GM21737 (cell line): ENCODE measurements at regions not wholly inside any gene's neighbourhood (a gene's known extent, or its start where the extent isn't known, plus 50 kb on each side); places are given as distances from the start of the nearest gene placed in this dataset.

Experiments
- ATAC-seq: cut with Tn5 transposase; IDR thresholded peaks from one replicate; pipeline ENCODE4 v1.9.1; 2021; ENCODE audit warnings: mild to moderate bottlenecking, moderate library complexity; ENCODE audit not compliant: unreplicated experiment

DNA sequence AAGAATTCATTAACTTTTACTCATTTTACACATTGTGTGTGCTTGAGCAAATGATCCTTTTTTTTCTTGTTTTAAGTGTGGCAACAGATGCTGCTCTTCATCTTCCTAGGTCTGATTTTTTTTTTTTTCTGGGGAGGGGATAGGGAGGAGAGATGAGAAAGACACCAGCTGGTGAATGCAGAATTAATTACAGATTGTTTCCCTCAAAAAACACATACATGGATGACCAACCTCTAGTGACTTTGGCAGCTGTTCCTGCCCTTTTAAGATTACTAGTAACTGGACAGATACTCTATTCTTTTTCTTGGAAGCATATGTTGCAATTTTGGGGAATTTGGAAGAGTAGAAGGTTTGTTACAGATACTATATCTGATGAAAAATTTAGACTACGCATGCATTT lies 103.6 kb upstream of the MYO16 start:
- no peak for ATAC-seq

DNA sequence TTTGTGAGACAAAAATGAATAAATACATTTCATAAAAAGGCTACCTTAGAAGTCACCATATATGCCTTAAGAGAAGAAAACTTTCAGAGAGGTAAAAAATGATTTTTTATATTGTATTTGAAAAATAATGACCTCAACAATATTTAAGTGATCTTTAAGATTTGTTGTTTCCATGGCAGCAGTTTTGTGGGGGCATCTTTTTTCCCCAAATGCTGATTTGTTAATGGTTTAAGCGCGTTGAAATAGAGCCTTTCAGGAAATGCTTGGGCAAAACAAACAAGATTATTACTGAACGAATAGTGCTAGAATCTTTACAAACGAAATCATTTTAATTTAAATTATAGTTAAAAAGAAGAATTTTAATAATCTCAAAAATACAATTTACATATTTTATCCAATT lies 103.1 kb upstream of the MYO16 start:
- ATAC-seq: no peak

DNA sequence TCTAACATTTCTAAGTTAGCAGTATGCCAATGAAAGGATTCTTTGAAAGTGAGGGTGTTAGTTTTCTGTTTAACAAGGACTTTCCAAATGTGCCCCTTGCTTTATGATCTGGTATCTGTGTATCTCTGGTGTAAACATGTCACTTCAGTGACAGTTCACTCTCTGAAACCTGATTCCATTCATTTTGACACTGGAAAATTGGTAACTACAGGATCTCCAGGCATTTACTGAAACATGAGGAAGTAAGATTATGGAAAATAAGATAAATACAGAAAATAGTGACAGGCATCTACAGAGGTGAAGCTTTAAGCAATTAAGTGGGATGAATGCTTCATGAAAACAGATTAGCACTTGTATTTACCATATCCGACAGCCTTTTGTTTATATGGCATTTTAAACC lies 101.6 kb upstream of the MYO16 start:
- no peak for ATAC-seq

DNA sequence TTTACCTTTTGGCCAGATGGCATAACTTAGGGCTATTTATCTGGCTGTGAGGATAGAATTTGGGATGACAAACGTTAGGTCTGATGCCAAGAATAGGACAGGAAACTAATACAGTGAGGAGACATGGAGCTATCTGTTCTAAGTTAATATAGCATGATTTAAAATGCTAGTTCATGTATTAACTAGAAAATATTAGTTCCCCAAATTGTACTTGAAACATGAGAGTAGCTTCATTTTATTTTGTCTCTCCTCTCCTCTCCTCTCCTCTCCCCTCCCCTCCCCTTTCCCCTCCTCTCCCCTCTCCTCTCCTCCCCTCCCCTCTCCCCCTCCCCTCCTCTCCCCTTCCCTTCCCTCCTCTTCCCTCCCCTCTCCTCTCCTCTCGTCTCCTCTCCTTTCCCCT lies 101.1 kb upstream of the MYO16 start:
- ATAC-seq: no peak

DNA sequence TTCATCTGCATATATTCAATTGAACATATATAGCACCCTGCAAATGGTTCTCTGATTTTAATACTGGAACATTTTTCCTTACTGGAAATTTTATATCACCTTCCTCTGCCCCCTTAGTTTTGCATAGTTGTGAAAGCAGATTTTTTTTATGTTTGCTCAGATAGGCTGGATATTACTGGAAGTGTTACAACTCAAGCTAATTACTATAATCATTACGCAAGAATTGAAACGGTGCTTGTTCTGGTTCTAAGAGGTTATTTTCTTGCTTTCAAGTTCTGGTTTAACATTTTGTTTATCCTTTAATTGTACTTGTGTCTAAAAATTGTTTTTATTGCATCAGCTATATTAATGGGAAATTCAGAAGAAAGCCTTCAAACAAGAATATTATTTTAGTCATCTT lies 95.6 kb upstream of the MYO16 start:
- no peak for ATAC-seq

DNA sequence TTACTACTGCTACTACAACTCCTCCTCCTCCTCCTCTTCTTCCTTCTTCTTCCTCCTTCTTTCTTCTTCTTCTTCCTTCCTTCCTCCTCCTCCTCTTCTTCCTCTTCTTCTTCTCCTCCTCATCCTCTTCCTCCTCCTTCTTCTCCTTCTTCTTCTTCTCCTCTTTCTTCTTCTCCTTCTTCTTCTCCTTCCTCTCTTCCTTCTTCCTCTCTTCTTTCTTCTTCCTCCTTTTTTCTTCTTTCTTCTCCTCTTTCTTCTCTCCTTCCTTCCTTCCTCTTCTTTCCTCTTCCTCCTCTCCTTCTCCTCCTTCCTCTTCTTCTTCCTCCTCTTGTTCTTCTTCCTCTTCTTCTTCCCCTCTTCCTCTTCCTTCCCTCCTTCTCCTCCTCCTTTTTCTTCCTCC lies 94.7 kb upstream of the MYO16 start:
- no peak for ATAC-seq

DNA sequence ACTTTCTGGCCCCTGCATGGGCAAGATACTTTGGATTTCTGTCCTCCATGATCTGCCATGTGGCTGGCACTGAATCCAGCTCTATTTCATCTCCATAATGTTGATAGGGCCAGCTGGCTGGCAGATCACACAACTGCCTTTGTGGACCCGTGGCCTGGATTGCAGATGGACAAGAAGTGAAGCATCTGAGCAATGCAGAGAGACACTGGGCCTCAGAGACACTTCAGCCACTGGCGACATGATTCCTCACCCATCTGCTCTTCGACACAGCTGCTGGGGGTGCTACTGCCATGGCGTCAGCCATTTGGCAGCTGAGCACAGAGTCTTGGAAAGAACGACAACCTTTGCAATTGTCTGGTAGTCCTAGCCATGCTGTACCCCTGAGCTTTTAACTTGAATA lies 79.5 kb upstream of the MYO16 start:
- ATAC-seq: no peak

DNA sequence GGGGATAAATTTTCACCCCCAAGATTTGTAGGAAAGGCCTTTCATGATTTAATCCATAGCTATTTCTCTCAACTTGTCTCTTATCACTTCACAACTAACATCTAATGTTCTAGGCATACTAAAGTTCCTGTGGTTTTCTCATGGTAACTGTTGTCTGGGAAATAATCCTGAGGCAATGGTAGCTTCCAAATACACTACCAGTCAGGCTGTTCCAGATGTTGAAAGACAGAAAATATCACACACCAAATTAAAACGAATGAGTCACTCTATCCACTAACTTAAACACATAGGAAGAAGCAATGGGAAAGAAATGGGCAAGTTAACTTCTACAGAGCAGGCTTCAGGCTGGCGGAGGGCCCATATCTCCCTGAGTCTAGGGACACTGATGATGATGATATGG lies 77.7 kb upstream of the MYO16 start:
- ATAC-seq: no peak

DNA sequence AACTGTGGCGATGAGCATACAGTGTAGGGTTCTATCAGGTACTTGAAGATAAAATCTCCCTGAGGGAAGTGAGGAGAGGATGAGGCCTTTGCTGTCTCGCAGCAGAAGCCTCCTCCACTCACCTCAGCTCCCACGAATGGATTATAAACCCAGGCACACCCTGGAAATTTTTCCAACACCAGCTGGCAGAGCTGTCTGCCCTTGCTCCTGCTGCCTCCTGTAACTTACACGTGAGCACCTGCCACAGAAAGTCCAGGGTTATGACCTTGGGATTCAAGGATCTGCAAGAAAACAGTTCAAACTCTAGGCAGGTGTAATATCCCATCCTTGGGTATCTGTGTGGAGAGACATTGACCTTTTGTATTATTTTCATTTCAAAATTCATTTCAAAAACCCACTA lies 70.9 kb upstream of the MYO16 start:
- no peak for ATAC-seq

DNA sequence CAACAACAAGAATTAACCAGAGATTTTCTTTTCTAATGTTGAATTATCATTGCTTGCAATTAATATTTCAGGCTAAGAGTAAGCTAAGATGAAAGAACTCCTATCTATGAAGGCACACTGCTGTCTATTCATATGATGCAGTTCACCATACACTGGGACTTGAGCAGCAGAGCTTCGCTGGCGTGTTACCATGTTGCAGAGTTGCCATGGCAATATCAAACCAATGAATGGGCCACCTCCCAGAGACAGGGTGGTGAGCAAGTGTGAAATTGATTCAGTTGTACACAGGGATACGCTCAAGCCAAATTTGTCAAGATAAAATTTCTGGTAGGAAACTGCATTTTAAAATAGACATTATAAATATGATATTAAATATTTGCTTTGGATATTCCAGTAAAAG lies 69.3 kb upstream of the MYO16 start:
- ATAC-seq: no peak

DNA sequence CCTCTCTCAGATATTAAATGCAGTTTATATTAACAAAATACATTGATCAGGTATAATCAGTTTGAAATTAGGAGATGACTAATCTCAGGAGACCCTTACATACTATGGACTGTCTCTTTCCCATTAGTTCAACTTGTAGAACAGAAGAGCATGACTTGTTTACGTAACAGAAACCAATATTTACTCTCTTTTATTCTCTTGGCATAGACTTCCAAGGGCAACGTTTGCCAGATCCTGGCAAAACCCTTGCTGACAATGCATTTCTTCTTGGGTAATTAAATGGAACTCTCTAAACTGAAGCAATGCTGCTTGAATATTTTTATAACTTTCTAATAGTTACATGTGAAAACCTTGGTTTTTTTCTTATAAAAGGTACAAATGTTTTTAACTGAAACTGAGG lies 68.3 kb upstream of the MYO16 start:
- no peak for ATAC-seq

DNA sequence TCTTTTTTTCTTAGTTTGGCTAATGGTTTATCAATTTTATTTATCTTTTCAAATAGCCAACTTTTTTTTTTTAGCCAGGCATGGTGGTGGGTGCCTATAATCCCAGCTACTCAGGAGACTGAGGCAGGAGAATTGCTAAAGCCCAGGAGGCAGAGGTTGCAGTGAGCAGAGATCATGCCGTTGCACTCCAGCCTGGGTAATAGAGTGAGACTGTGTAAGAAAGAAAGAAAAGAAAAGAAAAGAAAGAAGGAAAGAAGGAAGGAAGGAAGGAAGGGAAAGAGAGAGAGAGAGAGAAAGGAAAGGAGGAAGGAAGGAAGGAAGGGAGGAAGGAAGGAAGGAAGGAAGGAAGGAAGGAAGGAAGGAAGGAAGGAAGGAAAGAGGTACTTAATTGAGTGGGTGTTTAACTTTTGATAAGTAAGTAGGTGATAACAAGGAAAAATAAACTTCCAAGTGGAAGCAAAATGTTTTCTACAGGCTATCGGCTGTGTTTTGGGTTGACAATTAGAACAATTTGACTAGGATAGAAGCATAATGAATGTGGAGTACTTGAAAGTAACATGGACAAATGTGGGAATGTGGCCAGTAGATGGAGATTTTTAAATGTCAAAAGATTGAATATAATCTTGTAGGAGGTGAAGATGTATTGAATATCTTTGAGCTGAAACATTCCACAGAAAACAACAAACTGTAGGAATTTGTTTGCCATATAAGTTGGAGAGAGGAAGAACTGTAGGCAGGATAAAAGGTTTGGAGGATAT lies 62.8 kb upstream of the MYO16 start:
- ATAC-seq: no peak

DNA sequence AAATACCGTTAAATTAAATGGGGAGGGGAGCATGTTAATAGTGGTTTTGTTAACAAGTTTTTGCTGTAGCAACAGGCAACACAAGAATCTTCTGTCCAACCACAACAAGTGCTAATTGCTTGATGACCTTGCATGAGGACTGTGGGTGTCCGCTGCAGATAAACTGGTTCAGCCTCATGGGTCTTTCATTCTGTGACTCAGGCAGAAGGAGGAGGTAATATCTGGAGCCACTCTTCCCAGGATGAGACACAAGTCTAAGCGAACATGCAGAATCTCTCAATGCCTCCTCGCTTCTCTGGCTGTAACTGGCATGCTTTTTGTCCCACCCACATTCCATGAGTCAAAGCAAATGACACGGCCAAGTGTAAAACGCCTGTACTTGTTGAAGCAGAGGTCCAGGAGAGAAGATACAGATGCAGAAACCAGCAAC lies 56.6 kb upstream of the MYO16 start:
- ATAC-seq: no peak

DNA sequence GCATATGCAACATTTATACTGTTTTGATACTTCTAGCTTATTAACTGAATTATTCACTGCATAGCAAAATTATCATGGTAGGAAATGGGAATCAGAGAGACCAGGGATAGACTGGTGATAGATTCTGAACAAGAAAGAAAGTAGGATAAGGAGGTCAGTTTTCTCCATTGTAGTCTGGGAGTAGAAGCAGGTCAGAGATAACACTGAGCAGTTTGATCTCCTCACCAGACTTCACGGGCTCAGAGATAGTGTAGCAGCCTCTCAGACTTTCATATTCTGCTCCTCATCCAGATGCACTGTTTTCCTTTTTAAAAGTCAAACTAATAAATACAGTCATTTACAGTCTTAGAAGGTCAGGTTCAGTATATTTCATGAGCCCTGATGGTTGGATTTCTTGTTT lies 56.0 kb upstream of the MYO16 start:
- ATAC-seq: no peak

DNA sequence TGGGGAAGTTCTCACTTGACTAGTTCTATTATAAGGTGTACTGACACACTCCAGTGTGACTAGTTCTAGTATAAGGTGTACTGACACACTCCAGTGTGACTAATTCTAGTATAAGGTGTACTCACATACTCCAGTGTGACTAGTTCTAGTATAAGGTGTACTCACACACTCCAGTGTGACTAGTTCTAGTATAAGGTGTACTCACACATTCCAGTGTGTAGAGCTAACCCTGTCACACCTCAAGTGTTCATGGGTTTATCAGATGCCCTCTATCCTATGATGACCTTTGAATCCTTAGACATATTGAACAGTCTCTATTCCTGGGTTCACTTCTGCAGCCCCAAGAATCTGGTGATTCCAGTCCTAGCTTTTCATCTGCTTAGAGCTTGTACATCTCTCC lies 54.6 kb upstream of the MYO16 start:
- ATAC-seq: no peak

DNA sequence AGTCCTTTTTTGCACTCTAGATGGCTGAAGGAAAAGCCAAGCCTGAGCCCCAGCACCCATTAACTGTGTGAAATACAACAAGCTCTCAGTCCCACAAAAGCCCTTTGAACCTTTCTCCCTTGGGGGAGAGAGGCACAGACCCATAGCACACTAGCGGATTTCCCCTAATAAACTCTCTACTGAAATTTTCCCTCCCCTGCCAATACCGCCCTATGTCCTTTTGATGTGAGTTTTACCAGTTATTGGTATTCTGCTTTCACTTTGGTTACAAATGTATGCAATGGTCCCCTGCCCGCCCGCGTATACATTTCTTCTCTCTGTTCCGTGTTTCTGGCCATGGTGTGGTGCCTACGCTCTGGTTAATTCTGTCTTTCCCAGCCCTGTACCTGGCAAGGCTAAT lies 54.0 kb upstream of the MYO16 start:
- ATAC-seq: no peak
